ENCODE measurements at regions not wholly inside any gene's neighbourhood (a gene's known extent, or its start where the extent isn't known, plus 50 kb on each side); places are given as distances from the start of the nearest gene placed in this dataset.
"Not testable (repeated sequence)": the region's sequence is repeated elsewhere in the genome, so short reads cannot be mapped to it uniquely, and the experiment has no call there.

DNA sequence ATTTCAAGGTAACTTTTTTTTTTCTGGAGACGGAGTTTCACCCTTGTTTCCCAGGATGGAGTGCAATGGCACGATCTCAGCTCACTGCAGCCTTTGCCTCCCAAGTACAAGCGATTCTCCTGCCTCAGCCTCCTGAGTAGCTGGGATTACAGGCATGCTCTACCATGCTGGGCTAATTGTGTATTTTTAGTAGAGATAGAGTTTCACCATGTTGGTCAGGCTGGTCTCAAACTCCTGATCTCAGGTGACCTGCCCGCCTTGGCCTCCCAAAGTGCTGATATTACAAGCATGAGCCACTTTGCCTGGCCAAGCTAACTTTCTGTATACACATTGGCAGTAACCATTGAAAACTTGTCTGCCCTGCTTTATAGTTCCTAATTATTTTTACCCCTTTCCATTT is 79.1 kb downstream of the ARRDC3 start:
- TF ChIP-seq, protein P1, sequence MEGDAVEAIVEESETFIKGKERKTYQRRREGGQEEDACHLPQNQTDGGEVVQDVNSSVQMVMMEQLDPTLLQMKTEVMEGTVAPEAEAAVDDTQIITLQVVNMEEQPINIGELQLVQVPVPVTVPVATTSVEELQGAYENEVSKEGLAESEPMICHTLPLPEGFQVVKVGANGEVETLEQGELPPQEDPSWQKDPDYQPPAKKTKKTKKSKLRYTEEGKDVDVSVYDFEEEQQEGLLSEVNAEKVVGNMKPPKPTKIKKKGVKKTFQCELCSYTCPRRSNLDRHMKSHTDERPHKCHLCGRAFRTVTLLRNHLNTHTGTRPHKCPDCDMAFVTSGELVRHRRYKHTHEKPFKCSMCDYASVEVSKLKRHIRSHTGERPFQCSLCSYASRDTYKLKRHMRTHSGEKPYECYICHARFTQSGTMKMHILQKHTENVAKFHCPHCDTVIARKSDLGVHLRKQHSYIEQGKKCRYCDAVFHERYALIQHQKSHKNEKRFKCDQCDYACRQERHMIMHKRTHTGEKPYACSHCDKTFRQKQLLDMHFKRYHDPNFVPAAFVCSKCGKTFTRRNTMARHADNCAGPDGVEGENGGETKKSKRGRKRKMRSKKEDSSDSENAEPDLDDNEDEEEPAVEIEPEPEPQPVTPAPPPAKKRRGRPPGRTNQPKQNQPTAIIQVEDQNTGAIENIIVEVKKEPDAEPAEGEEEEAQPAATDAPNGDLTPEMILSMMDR (conservative IDR thresholded peaks at IDR 0.05; ENCODE audit: low read length) = not testable (repeated sequence)
- not testable (repeated sequence) for TF ChIP-seq EZH2phosphoT487 (IDR thresholded peaks at IDR 0.05; ENCODE audit: borderline replicate concordance)
